ENCODE measurements at regions not wholly inside any gene's neighbourhood (a gene's known extent, or its start where the extent isn't known, plus 50 kb on each side); places are given as distances from the start of the nearest gene placed in this dataset.

GRCh38 chr5:110842948-110843347, 104.1 kb downstream of the SLC25A46 start:
- DNase-seq (ENCODE audit: low read depth), result no peak
- H3K4me3 ChIP-seq (ENCODE audit: low read depth, low read length), result no peak overlapping the region
- TF ChIP-seq POLR2A (IDR thresholded peaks at IDR 0.05; ENCODE audit: extremely low read depth, insufficient read length), result no peak
- no peak for TF ChIP-seq CTCF (IDR thresholded peaks at IDR 0.05; ENCODE audit: low read depth, low read length)
- TF ChIP-seq MYC (IDR thresholded peaks at IDR 0.05; ENCODE audit: low read depth, low read length), result no peak
- no peak for TF ChIP-seq MAX (IDR thresholded peaks at IDR 0.05; ENCODE audit: low read depth, low read length)

GRCh38 chr5:110844251-110844650, 105.4 kb downstream of the SLC25A46 start:
- TF ChIP-seq MYC (IDR thresholded peaks at IDR 0.05; ENCODE audit: low read depth, low read length), result no peak
- no peak for DNase-seq (ENCODE audit: low read depth)

GRCh38 chr5:110846398-110847001, 107.7 kb downstream of the SLC25A46 start:
- H3K4me3 ChIP-seq (ENCODE audit: low read depth, low read length), result no peak overlapping the region
- TF ChIP-seq MAX (IDR thresholded peaks at IDR 0.05; ENCODE audit: low read depth, low read length) (no peak), MYC (IDR thresholded peaks at IDR 0.05; ENCODE audit: low read depth, low read length) (no peak), POLR2A (IDR thresholded peaks at IDR 0.05; ENCODE audit: extremely low read depth, insufficient read length) (no peak), CTCF (IDR thresholded peaks at IDR 0.05; ENCODE audit: low read depth, low read length) (no peak)
- no peak for DNase-seq (ENCODE audit: low read depth)

More at GRCh38 chr5:110844251-110844650, 105.4 kb downstream of the SLC25A46 start:
- H3K4me3 ChIP-seq (ENCODE audit: low read depth, low read length), result no peak overlapping the region

GRCh38 chr5:110851357-110851756, 112.5 kb downstream of the SLC25A46 start:
- no peak overlapping the region for H3K4me3 ChIP-seq (ENCODE audit: low read depth, low read length)
- DNase-seq (ENCODE audit: low read depth), result no peak
- TF ChIP-seq MYC (IDR thresholded peaks at IDR 0.05; ENCODE audit: low read depth, low read length) (no peak), CTCF (IDR thresholded peaks at IDR 0.05; ENCODE audit: low read depth, low read length) (no peak), MAX (IDR thresholded peaks at IDR 0.05; ENCODE audit: low read depth, low read length) (no peak), POLR2A (IDR thresholded peaks at IDR 0.05; ENCODE audit: extremely low read depth, insufficient read length) (no peak)

GRCh38 chr5:110852053-110852452, 113.2 kb downstream of the SLC25A46 start:
- no peak for DNase-seq (ENCODE audit: low read depth)
- H3K4me3 ChIP-seq (ENCODE audit: low read depth, low read length), result no peak overlapping the region
- no peak for TF ChIP-seq CTCF (IDR thresholded peaks at IDR 0.05; ENCODE audit: low read depth, low read length)
- TF ChIP-seq POLR2A (IDR thresholded peaks at IDR 0.05; ENCODE audit: extremely low read depth, insufficient read length), result no peak
- no peak for TF ChIP-seq MYC (IDR thresholded peaks at IDR 0.05; ENCODE audit: low read depth, low read length)
- TF ChIP-seq MAX (IDR thresholded peaks at IDR 0.05; ENCODE audit: low read depth, low read length), result no peak

GRCh38 chr5:110852541-110852940, 113.7 kb downstream of the SLC25A46 start:
- no peak for DNase-seq (ENCODE audit: low read depth)
- TF ChIP-seq CTCF (IDR thresholded peaks at IDR 0.05; ENCODE audit: low read depth, low read length) (no peak), MYC (IDR thresholded peaks at IDR 0.05; ENCODE audit: low read depth, low read length) (no peak), MAX (IDR thresholded peaks at IDR 0.05; ENCODE audit: low read depth, low read length) (no peak)
- H3K4me3 ChIP-seq (ENCODE audit: low read depth, low read length), result no peak overlapping the region

Data from NB4 (cell line).